Natural killer cell treated with Interleukin-12 subunit alpha and Interleukin-12 subunit beta and Interleukin-15 and Interleukin-18, amount 100 ng/mL, for 72 hours (primary cell): ENCODE measurements at regions not wholly inside any gene's neighbourhood (a gene's known extent, or its start where the extent isn't known, plus 50 kb on each side); places are given as distances from the start of the nearest gene placed in this dataset.

Source experiments
- ATAC-seq, 2 donors: fragments of 150-1000 bp; cut with Tn5 transposase in 1 of 2; sonication (Bioruptor Pico), chemical (Tn5 transposase) in 1 of 2; 2 replicates each; pipeline ENCODE4 v1.10.0; 2021
- DNase-seq: peaks from one replicate; pipeline ENCODE4 v3.0.0; 2022; ENCODE audit warnings: low spot score
- H3K27ac Mint-ChIP-seq, 2 donors: 1 replicate in 1 of 2; 2 replicates in 1 of 2; pipeline ENCODE4 v1.8.0; 2022; ENCODE audit warnings: mixed read lengths in 2 of 2, mild to moderate bottlenecking in 1 of 2, moderate library complexity in 1 of 2
- H3K27me3 Mint-ChIP-seq, 2 donors: 1 replicate in 1 of 2; 2 replicates in 1 of 2; pipeline ENCODE4 v1.8.0; 2022; ENCODE audit warnings: mixed read lengths in 2 of 2
- H3K36me3 Mint-ChIP-seq: one replicate; pipeline ENCODE4 v1.8.0; 2022; ENCODE audit warnings: mixed read lengths
- H3K4me1 Mint-ChIP-seq, 2 donors: 1 replicate in 1 of 2; 2 replicates in 1 of 2; pipeline ENCODE4 v1.8.0; 2022; ENCODE audit warnings: low read depth in 2 of 2, mixed read lengths in 2 of 2, mild to moderate bottlenecking in 1 of 2
- H3K4me3 Mint-ChIP-seq: one replicate; pipeline ENCODE4 v1.8.0; 2022; ENCODE audit warnings: mixed read lengths
- H3K9me3 Mint-ChIP-seq: 2 replicates; pipeline ENCODE4 v1.8.0; 2022; ENCODE audit warnings: mixed read lengths

- H3K9me3 Mint-ChIP-seq = peaks cover 13% of the 10 kb centered on the region
- no peaks in the 10 kb centered on the region for H3K27me3 Mint-ChIP-seq
- DNase-seq (no peak), ATAC-seq (no peak)
- H3K27ac Mint-ChIP-seq = no peak overlapping the region
- peaks cover 0 to 3% of the 10 kb centered on the region in 2 donors for H3K4me1 Mint-ChIP-seq
- no peak overlapping the region for H3K4me3 Mint-ChIP-seq
- H3K36me3 Mint-ChIP-seq = peaks cover 24% of the 10 kb centered on the region
Measured at GRCh38 chr2:122132147-122132691, 376.8 kb downstream of the TSN start.

- Mint-ChIP-seq H3K9me3 (peaks cover 6% of the 10 kb centered on the region), H3K36me3 (peaks cover 5% of the 10 kb centered on the region), H3K4me1 (peaks cover 0 to 3% of the 10 kb centered on the region in 2 donors), H3K27me3 (no peaks in the 10 kb centered on the region), H3K4me3 (no peak overlapping the region), H3K27ac (no peak overlapping the region)
- no peak for ATAC-seq
- no peak for DNase-seq
Measured at GRCh38 chr2:122135021-122135937, 379.8 kb downstream of the TSN start.

- H3K27ac Mint-ChIP-seq = no peak overlapping the region
- peaks cover 0 to 3% of the 10 kb centered on the region in 2 donors for H3K4me1 Mint-ChIP-seq
- no peaks in the 10 kb centered on the region for H3K36me3 Mint-ChIP-seq
- DNase-seq = no peak
- H3K27me3 Mint-ChIP-seq = no peaks in the 10 kb centered on the region
- H3K4me3 Mint-ChIP-seq = no peak overlapping the region
- no peaks in the 10 kb centered on the region for H3K9me3 Mint-ChIP-seq
- ATAC-seq = no peak
Measured at GRCh38 chr2:122136056-122136455, 380.6 kb downstream of the TSN start.

GRCh38 chr2:122138561-122138960 is 383.1 kb downstream of the TSN start:
- DNase-seq (no peak), ATAC-seq (peak in 1 of 2 donors; percentile 45)
- H3K27me3 Mint-ChIP-seq = no peaks in the 10 kb centered on the region
- H3K4me1 Mint-ChIP-seq = no peaks in the 10 kb centered on the region
- H3K36me3 Mint-ChIP-seq = no peaks in the 10 kb centered on the region
- H3K9me3 Mint-ChIP-seq = no peaks in the 10 kb centered on the region
- no peak overlapping the region for H3K27ac Mint-ChIP-seq
- H3K4me3 Mint-ChIP-seq = no peak overlapping the region

GRCh38 chr2:122139739-122140420 is 384.4 kb downstream of the TSN start:
- H3K9me3 Mint-ChIP-seq = no peaks in the 10 kb centered on the region
- H3K4me3 Mint-ChIP-seq = no peak overlapping the region
- no peaks in the 10 kb centered on the region for H3K36me3 Mint-ChIP-seq
- ATAC-seq = no peak
- no peak overlapping the region for H3K27ac Mint-ChIP-seq
- H3K27me3 Mint-ChIP-seq = no peaks in the 10 kb centered on the region
- DNase-seq = no peak
- no peaks in the 10 kb centered on the region for H3K4me1 Mint-ChIP-seq

GRCh38 chr2:122144884-122145283 is 389.4 kb downstream of the TSN start:
- DNase-seq (no peak), ATAC-seq (no peak)
- no peak overlapping the region for H3K4me3 Mint-ChIP-seq
- H3K9me3 Mint-ChIP-seq = no peaks in the 10 kb centered on the region
- no peaks in the 10 kb centered on the region for H3K36me3 Mint-ChIP-seq
- H3K4me1 Mint-ChIP-seq = no peaks in the 10 kb centered on the region
- no peak overlapping the region for H3K27ac Mint-ChIP-seq
- H3K27me3 Mint-ChIP-seq = no peaks in the 10 kb centered on the region

GRCh38 chr2:122145856-122146255 is 390.4 kb downstream of the TSN start:
- DNase-seq (no peak), ATAC-seq (no peak)
- Mint-ChIP-seq H3K27ac (no peak overlapping the region), H3K27me3 (no peaks in the 10 kb centered on the region), H3K4me3 (no peak overlapping the region), H3K9me3 (no peaks in the 10 kb centered on the region), H3K4me1 (no peaks in the 10 kb centered on the region), H3K36me3 (no peaks in the 10 kb centered on the region)

- Mint-ChIP-seq H3K27ac (no peak overlapping the region), H3K36me3 (no peaks in the 10 kb centered on the region), H3K4me1 (no peaks in the 10 kb centered on the region), H3K9me3 (peaks cover 3% of the 10 kb centered on the region), H3K4me3 (no peak overlapping the region), H3K27me3 (peaks cover 0 to 6% of the 10 kb centered on the region in 2 donors)
- ATAC-seq = no peak
- DNase-seq = no peak
Measured at GRCh38 chr2:122148128-122148767, 392.8 kb downstream of the TSN start.

GRCh38 chr2:122150524-122151280 is 395.3 kb downstream of the TSN start:
- Mint-ChIP-seq H3K4me3 (no peak overlapping the region), H3K4me1 (no peaks in the 10 kb centered on the region), H3K27me3 (peaks cover 0 to 6% of the 10 kb centered on the region in 2 donors), H3K27ac (no peak overlapping the region), H3K36me3 (no peaks in the 10 kb centered on the region), H3K9me3 (peaks cover 3% of the 10 kb centered on the region)
- ATAC-seq = no peak
- no peak for DNase-seq

GRCh38 chr2:122152571-122152970 is 397.1 kb downstream of the TSN start:
- peaks cover 0 to 6% of the 10 kb centered on the region in 2 donors for H3K27me3 Mint-ChIP-seq
- DNase-seq = no peak

GRCh38 chr2:122156176-122156890 is 400.9 kb downstream of the TSN start:
- DNase-seq = no peak
- Mint-ChIP-seq H3K4me3 (no peak overlapping the region), H3K4me1 (no peaks in the 10 kb centered on the region), H3K27me3 (peaks cover 0 to 6% of the 10 kb centered on the region in 2 donors), H3K9me3 (peaks cover 3% of the 10 kb centered on the region), H3K36me3 (no peaks in the 10 kb centered on the region), H3K27ac (no peak overlapping the region)
- no peak for ATAC-seq

More at GRCh38 chr2:122152571-122152970, 397.1 kb downstream of the TSN start:
- no peak overlapping the region for H3K4me3 Mint-ChIP-seq
- ATAC-seq = no peak
- H3K27ac Mint-ChIP-seq = no peak overlapping the region
- no peaks in the 10 kb centered on the region for H3K4me1 Mint-ChIP-seq
- peaks cover 3% of the 10 kb centered on the region for H3K9me3 Mint-ChIP-seq
- no peaks in the 10 kb centered on the region for H3K36me3 Mint-ChIP-seq

GRCh38 chr2:122157158-122157557 is 401.7 kb downstream of the TSN start:
- no peak for ATAC-seq
- no peaks in the 10 kb centered on the region for H3K36me3 Mint-ChIP-seq
- H3K9me3 Mint-ChIP-seq = peaks cover 3% of the 10 kb centered on the region
- no peaks in the 10 kb centered on the region for H3K4me1 Mint-ChIP-seq
- DNase-seq = no peak
- H3K27me3 Mint-ChIP-seq = peaks cover 0 to 4% of the 10 kb centered on the region in 2 donors
- no peak overlapping the region for H3K27ac Mint-ChIP-seq
- no peak overlapping the region for H3K4me3 Mint-ChIP-seq

- no peak overlapping the region for H3K4me3 Mint-ChIP-seq
- H3K4me1 Mint-ChIP-seq = no peaks in the 10 kb centered on the region
- no peak overlapping the region for H3K27ac Mint-ChIP-seq
- DNase-seq (no peak), ATAC-seq (no peak)
- H3K36me3 Mint-ChIP-seq = no peaks in the 10 kb centered on the region
- H3K9me3 Mint-ChIP-seq = no peaks in the 10 kb centered on the region
- no peaks in the 10 kb centered on the region for H3K27me3 Mint-ChIP-seq
Measured at GRCh38 chr2:122163617-122164016, 408.2 kb downstream of the TSN start.
